ENCODE measurements at regions not wholly inside any gene's neighbourhood (a gene's known extent, or its start where the extent isn't known, plus 50 kb on each side); places are given as distances from the start of the nearest gene placed in this dataset.

DNA sequence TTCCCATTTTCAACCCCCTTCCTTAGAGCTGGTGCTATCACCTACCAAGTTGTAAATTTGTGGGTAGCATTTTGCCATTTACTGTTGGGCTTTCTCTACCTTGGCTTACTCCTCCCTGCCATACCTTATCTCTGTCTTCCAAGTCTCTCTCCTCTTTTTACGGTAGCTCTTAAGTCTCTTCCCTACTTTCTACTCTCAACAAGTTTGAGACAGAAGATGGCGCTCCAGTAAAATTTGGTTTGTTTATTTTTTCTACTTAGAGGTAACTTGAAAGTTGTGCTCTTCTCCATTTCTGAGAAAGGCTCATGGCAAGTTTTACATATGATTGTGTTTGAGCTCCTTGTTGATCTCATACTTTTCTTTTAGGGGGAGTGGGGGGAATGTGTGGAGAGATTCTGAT lies 1508.1 kb downstream of the TECRL start:
- no peak for DNase-seq (ENCODE audit: low read depth in 2 of 2)

DNA sequence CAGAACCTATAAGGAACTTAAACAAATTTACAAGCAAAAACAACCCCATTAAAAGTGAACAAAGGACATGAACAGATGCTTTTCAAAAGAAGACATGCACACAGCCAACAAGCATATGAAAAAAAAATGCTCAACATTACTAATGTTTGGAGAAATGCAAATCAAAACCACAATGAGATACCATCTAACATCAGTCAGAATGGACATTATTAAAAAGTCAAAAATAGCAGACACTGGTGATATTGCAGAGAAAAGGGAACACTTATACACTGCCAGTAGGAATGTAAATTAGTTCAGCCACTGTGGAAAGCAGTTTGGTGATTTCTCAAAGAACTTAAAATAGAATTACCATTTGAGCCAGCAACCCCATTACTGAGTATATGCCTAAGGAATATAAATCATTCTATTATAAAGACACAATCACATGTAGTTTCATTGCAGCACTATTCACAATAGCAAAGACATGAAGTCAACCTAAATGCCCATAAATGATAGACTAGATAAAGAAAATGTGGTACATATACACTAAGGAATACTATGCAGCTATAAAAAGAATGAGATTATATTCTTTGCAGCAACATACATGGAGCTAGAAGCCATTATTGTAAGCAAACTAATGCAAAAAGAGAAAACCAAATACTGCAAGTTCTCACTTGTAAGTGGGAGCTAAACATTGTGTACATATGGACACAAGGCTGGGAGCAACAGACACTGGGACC lies 1509.4 kb downstream of the TECRL start:
- no peak for DNase-seq (ENCODE audit: low read depth in 2 of 2)

DNA sequence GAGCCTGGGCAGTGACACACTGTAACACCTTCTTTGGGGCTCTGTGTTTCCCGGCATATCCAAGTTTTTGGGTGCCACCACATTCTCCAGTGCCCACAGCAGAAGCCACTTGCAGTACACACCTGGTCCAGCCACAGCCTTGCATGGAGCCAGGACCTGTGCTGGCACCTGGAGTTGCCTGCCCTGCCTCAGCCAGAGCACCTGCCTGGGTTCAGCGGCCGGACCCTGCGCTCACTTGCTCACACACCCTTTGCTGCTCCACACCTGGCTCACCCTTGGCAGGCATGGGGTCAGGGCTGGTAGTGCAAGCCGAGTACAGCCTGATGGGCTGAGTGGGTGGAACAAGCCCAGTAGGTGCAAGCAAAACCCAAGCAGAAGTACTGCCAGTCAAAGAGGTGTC lies 1511.1 kb downstream of the TECRL start:
- no peak for DNase-seq (ENCODE audit: low read depth in 2 of 2)

DNA sequence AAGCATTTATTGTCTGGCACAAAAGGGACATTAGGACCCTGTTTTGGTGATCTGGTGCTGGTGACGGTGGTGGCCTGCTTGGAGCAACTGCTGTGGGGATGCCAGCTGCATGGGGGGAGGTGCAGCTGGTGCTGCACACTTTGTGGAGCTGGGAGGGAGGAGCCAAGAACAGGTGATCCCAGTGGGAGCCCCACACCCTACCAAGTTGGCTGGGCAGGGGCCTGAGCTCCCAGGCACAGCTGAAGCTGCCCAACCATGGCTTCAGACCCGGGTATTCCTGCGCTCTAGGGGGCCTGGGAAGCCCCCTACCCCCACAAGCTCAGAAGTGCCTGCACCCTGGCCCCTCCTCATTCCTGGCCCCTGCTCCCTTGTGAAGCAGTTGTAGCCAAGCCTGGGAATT lies 1512.5 kb downstream of the TECRL start:
- no peak for DNase-seq (ENCODE audit: low read depth in 2 of 2)

DNA sequence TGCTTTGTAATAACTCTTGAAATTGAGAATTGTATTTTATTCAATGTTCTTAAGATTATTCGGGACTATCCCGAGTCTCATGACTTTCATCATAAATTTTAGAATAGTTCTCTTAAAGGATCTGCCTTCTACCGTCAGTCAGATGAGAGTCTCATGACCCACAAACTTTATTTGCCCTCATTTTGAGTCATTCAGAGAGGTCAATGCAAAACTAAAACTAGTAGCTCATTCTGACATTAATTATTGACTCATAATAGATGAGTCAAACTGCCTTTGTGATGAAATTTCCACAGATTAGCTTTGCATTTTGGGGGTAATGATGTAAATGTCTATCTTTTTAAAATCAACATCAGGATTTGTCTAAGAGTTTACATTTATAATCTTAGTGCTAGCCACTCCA lies 1527.3 kb downstream of the TECRL start:
- DNase-seq (ENCODE audit: low read depth in 2 of 2), result no peak

DNA sequence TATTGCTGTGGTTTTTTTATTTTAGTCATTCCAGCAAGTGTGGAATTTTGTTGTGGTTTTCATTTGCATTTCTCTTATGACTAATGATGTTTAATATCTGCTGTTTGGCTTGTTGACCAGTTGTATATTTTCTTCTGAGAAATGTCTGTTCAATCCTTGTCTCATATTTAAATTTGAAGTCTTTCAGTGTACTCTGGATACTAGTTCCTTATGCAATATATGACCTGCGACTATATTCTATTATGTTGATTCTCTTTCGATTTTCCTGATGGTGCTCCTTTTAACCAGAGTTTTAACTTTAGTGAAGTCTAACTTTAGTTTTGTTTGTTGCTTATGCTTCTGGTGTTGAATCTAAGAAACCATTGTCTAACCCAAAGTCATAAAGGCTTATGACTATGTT lies 1528.0 kb downstream of the TECRL start:
- DNase-seq (ENCODE audit: low read depth in 2 of 2), result no peak

DNA sequence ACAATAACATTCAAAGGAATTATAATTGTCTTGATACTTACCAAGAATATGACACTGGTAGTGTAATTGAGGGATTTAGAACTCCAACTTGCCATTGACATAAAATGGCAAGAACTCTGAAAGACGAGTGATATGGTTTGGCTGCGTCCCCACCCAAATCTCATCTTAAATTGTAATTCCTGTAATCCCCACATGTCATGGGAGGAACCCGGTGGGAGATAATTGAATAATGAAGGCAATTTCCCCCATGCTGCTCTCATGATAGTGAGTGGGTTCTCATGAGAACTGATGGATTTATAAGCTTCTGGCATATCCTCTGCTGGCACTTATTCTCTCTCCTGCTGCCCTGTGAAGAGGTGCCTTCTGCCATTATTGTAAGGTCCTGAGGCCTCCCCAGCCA lies 1536.4 kb downstream of the TECRL start:
- DNase-seq (ENCODE audit: low read depth in 2 of 2), result no peak

DNA sequence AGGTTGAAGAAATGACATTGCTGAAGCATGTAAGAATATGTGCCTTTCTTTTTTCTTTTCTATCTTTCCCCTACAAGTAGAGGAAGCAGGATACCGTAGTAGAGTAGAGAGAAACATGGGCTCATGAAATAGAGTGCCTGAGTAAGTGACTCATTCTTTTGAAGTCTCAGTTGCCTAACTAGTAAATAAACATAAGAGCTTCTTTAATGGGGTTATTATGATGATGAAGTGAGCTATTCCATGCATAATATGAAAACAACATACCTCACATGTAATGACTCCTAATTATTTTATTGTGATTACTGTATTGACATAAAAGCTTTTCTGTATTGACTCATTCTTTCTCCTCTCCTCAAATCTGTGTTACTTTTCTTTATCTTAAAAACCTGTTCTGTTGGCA lies 1538.2 kb downstream of the TECRL start:
- no peak for DNase-seq (ENCODE audit: low read depth in 2 of 2)

DNA sequence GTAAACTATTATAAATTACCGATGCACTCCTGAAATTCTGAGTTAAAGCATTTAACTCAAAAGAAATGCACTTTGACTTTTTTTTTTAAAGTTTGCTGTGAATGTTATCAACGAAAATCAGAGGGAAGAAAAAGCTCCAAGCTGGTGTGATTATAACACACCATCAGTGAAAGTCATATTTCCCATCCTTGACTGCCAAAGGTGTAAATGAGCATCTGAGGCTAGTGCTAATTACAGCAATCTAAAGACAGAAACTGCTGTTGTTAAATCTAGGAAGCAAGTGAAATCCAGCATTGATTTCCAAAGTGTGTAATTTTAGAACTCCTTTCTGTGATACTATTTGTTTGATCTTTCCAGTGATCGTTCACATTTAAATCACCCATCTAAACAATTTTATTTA lies 1538.8 kb downstream of the TECRL start:
- no peak for DNase-seq (ENCODE audit: low read depth in 2 of 2)

DNA sequence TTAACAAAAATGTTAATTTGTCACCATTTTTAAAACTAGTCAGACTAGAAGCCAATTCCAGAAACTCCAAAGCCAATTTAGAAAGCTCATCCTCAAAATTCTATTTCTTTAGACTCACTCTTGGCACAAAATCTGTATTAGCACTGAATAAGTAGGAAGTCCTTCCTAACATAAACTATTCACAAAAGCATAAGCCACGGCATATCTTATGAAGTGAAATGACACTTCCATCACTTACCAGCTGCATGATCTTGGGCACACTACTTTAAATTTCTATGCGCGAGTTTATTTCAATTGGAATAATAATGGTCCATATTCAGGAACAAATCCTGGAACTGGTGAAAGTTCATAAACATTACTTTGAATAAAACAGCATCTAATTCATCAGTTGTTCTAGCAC lies 1544.0 kb downstream of the TECRL start:
- DNase-seq (ENCODE audit: low read depth in 2 of 2), result no peak

DNA sequence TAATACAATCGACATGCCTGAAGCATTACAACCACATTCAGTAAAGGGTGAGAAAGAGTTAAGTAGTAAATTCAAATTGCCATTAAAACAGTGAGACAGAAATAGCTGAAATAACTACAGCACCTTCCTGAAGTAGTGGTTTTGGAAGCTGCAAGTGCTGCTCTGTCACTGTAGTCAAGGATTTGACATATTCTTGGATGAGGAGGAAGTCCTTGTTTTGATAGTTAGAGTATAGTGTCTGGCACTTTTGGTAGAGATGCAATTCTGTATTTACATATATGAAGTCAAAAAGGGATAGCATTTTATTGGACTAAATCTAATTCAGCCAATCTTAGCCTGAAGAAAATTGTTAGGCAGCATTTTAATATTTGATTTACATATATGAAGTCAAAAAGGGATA lies 1559.6 kb downstream of the TECRL start:
- DNase-seq (ENCODE audit: low read depth in 2 of 2), result no peak

DNA sequence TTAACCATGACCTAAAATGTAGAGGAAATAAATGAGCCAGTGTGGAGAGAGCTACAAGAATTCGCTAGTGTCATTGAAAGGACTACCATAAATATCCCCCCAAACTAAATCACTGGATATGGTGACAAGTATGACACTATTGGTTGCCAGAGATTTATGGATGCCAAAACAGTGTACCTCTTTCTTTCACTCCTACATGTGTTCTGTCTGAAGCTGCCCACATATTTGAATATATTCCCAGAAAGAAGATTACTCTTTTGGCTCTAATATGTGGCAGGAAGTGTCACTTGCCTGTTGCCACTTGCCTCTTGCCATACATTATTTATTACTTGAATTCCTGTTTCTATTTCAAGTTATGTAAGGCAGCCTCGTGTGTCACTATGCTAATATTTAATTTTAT lies 1573.6 kb downstream of the TECRL start:
- no peak for DNase-seq (ENCODE audit: low read depth in 2 of 2)

DNA sequence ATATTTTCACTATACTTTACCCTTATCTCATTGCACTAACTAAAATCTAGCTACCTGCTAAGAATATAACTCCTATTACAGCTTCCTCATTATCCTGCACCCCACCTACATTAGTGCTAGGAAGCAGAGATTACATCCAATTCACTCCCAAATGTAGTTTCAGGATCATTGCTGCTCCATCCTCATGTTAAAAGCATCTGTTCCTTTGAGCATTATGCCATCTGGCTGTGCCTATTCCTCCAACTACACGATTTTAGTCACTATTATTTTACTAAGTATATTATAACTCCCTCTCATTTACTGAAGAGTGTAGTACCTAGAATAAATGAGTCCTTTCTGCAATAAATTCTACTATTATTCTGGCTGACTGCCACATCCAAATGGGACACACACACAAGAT lies 1586.9 kb downstream of the TECRL start:
- no peak for DNase-seq (ENCODE audit: low read depth in 2 of 2)

DNA sequence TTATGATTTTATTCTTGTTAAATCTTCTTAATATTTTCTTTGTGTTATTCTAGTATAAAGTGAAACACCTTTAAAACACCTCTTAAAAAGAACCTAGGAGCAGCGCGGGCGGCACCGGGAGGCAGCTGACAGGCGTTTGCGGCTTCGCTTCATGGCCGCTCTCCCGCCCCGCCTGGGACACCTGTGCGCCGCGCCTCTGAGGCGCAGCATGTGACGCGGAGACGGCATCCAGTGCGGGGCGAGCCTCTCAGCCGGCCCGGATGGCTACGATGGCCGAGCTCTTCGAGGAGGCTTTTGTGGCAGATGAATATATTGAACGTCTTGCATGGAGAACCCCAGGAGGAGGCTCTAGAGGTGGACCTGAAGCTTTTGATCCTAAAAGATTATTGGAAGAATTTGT lies 1592.7 kb downstream of the TECRL start:
- DNase-seq (ENCODE audit: low read depth in 2 of 2), result no peak

DNA sequence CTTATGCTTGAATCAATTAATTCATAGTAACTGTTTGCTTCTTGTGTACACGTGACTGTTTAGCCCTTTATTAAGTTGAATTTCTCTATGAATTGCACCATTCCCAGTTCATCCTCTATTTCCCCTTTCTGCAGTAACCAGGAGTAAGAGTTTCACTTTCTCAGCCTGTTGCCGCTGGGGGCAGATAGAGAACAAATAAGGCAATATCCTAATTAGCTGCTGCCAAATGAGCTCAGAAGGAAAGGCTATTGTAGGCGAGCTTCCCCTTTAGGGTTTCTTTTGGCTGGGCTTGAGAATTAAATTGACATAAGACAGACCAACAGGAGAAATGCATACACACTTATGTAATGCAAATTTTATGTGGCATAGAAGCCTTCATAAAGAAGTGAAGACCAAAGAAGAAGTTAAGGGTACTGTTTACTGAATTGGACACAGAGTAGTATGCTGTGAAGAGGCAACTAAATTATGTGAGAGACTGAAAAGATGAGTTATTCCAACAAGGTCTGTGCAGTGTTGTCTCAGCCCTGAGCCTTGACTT lies 1594.7 kb downstream of the TECRL start:
- DNase-seq (ENCODE audit: low read depth in 2 of 2), result no peak

DNA sequence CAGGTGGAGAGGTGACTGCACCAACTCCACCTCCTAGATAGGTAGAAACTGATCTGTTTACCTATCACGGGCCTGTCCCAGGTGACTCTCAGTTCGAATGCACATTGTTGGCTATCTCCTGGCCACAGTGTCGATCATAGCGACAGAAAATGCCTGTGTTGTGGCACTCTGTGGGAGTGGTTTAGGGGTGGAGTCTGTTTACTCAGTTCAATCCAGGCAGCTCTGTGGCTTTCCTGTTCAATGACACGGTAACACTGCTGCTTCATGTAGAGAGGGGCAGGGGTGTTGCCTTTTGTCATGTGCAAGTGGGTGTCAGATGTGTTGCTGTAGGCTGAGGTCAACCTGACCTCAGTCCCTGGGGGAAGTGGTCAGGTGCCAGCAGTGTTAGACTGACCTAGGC lies 1602.4 kb downstream of the TECRL start:
- no peak for DNase-seq (ENCODE audit: low read depth in 2 of 2)

DNA sequence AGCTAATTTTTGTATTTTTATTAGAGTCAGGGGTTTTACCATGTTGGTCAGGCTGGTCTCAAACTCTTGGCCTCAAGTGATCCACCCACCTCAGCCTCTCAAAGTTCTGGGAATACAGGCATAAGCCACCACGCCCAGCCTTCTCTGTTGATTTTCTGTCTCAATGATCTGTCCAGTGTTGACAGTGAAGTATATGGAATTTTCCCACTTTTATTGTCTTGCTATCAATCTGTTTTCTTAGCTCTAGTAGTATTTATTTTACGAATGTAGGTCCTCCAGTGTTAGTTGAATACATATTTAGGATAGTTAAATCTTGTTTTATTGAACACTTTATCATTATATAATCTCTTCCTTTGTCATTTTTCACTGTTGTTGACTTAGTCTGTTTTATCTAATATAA lies 1603.9 kb downstream of the ADGRL3 start:
- DNase-seq (ENCODE audit: low read depth in 2 of 2), result no peak

DNA sequence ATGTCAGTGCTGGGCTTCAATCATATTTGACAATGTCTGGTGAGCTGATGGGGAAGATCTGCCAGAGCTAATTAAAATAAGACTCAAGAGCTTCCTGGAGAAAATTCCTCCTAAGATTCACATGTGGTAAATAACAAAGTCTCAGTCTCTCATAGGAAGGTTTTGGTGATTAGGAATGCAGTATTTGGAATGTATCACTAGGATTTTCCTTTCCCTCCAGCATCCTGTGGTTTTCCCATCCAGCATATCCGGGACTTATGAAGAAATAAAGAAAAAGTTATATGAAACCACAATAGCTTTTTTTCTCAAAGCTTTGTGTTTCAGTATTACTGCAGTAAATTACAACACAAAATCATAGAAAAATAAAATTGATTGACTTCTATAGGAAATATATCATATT lies 1597.1 kb downstream of the ADGRL3 start:
- no peak for DNase-seq (ENCODE audit: low read depth in 2 of 2)

DNA sequence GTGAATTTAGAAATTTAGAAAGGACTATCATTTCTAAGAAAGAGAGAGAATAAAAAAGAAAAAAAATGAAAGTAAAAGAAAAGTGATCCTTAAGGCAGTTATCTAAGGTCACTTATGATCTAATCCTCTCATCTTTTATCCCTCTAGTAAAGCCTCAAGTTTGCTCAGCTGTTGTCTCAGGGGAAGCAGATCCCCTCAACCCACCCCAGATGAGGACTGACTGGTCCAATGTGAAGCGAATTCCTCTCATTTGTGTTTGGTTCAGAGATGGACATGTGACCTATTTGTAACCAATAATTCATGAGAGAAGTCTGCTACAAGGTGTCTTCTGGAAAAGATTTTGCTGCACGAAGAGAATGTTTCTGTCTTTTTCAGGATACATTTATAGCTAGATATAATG lies 1591.3 kb downstream of the ADGRL3 start:
- no peak for DNase-seq (ENCODE audit: low read depth in 2 of 2)

DNA sequence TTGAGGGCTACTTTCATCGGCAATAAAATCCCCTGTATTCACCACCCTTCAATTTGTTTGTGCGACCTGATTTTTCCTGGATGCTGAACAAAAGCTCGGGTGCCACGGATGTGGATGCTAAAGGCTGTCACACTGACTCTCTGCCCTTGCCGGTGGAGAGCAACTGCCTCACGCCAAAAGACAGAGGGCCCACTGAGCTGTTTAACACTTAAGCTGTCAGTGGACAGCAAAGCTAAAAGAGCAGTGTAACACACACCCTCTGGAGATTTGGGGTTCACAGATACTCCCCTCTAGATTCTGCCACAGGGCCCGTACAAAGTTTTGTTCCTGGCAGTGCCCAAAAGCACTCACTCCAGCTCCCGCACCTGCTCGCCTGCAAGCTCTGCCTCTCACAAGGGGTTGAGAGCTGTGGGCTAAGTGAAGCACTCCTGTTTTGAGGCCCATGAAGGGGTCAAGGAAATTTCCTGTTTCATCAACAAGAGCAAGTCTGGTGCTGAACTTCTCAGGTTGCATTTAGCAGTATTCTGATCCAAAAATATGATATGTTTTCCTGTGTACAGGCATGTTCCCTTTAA lies 1571.9 kb downstream of the ADGRL3 start:
- DNase-seq (ENCODE audit: low read depth in 2 of 2), result no peak

DNA sequence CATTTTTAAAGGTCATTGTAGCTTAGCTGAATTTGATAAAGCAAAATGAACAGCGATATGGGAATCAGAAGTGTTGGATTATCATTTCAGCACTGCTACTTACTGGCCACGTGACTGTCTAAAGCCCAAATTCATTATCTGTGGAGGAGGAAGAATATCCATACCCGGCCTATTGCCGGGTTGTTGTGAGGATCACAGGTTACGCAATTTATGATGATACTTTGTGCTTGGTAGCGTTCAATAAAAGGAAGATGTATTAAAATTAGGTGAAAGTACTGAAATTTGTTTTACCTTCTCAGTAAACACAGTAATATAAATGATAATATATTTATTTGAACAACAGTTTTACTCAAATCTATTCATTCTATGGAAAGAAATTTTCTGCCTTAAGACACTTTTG lies 1540.2 kb downstream of the ADGRL3 start:
- no peak for DNase-seq (ENCODE audit: low read depth in 2 of 2)

DNA sequence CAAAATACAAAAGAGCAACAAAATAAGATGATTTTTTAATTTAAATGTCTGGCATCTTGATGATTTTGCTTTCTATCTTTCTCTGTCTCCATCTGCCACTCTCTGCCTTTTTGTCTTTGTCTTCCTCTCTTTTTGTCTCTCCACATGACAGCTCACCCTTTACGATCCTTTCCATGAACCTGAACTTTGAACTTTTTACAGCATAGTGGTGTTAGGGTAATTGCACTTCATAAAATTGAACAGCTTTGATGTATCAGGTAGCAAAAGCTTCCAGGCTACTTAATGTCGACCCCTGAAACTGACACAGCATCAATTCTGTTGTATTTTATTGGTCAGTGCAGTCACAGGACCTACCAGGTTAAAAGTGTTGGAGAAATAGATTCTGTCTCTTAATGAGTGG lies 1517.0 kb downstream of the ADGRL3 start:
- DNase-seq (ENCODE audit: low read depth in 2 of 2), result no peak

DNA sequence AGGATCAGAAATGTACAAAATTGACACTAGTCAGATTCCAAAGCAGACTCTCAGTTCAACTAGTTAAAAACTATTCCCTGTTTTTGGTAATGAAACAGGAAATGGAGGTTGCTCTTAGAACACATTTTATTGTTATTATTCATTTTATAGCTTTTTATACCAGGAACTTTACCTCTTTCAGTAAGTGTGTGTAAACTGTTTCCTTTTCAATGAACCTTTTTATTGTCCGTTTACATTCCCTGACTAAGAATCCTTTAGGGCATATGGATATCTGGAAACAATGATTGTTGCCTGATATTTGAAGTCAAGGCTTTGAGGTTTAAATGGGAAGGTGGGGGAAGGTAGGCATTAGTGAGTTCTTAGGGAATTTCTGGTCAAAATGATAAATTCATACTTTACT lies 1511.4 kb downstream of the ADGRL3 start:
- DNase-seq (ENCODE audit: low read depth in 2 of 2), result no peak

All from fibroblast of skin of left biceps (primary cell).